ENCODE measurements at regions not wholly inside any gene's neighbourhood (a gene's known extent, or its start where the extent isn't known, plus 50 kb on each side); places are given as distances from the start of the nearest gene placed in this dataset.
"Not testable (repeated sequence)": the region's sequence is repeated elsewhere in the genome, so short reads cannot be mapped to it uniquely, and the experiment has no call there.

DNA sequence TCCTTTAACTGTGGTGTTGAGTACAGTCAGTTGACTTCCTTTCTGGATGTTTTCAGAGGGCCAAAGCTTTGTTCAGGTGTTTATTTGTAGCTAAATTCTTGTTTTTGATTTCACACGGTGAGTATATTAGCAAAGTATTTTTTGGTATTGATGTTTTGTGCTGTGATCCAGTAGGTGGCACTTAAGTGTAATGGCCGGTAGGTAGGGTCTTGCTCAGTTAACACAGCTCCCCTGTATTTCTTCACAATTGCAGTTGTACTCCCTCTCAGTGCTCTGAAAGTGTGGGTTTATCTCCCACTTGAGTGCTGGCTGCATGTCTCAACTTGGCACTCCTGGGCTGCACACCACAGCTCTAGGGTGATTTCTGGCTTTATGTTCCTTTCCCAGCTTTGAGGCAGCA, 339.5 kb downstream of the AEBP2 start:
- DNase-seq: no peak

- no peak for DNase-seq
Measured at GRCh38 chr12:19779395-19780056, 340.2 kb downstream of the AEBP2 start.

GRCh38 chr12:19780460-19780859, 341.2 kb downstream of the AEBP2 start:
- DNase-seq: no peak

DNA sequence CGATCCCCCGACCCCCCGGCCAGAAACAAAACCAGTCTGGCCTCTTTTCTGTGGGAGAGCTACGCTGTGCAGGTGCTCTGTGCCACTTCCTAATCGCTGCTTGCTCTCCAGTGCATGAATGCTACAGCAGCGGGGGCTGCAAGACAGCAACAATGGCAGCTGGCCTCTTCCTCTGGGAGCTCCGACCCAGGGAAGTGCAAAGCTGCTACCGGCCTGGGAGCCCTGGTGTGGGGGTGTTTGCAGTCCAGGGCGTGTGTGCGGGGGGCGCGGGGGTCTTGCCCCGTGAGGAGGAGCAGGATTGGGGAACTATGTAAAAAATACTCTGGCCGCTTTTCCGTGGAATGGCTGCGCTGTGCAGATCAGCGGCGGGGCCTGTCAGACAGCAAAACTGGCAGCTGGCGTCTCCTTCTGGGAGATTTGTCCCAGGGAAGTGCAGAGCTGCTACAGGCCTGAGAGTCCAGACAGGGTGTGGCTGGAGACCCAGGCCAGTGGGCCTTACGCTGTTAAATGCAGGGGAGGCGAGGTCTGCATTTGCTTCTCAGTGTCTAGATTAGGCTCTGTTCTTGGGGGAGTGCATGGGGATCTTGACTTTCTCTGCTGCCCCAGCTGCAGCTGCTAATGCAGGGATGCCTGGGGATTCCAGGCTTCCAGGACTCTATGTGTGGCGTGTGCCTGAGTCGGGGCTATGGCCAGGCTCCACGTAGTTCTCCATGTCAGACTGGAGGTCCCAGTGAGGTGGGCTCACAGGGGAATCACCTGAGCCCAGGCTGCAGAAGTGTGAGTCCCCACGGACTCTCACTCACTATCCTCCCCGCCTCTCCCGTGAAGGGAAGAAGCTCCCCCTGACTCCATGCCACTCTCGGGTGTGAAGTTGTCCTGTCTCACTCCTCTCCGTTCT, 344.5 kb downstream of the AEBP2 start:
- DNase-seq: no peak

- no peak for DNase-seq
Measured at GRCh38 chr12:19792028-19792427, 352.7 kb downstream of the AEBP2 start.

DNA sequence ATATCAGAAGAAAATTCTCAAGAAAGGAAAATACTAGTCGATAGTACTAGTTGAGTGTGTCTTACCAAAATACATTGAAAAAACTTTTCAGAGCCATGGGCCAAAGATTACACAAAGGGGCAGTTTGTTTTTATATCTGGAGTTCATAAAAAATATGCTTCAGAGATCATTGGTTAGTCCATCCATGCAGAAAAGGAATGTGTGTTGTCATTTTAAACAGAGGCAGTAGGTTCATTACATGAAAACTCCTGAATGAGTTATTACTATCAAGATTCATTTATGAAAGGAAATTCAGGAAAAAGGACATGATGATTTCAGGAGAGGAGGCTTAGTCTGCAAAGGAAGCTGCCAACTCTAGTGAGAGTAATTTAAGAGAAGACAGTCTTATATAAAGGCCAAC, 354.8 kb downstream of the AEBP2 start:
- no peak for DNase-seq

GRCh38 chr12:19799216-19799615, 359.9 kb downstream of the AEBP2 start:
- no peak for DNase-seq

GRCh38 chr12:19799895-19800602, 360.8 kb downstream of the AEBP2 start:
- DNase-seq: no peak

- no peak for DNase-seq
Measured at GRCh38 chr12:19800884-19801283, 361.6 kb downstream of the AEBP2 start.

GRCh38 chr12:19801941-19802340, 362.6 kb downstream of the AEBP2 start:
- no peak for DNase-seq

GRCh38 chr12:19802915-19803314, 363.6 kb downstream of the AEBP2 start:
- no peak for DNase-seq

DNA sequence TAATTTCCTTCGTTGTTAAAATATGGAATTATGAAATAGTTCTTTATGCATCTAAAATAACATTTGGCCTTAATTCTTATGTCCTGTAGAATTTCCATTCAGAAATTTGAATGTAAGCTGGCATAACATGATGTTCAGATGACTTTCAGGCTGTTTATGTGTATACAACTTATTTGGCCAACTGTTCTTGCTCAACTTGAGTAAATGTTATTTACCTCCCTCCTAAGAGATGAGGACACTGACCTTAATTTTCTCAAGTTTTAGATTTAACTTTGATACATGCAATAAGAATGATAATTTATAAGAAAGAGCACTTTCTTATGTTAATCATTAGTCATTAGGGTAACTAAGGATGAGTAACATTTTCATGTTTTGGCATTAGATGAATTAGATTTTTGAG, 365.4 kb downstream of the AEBP2 start:
- DNase-seq: no peak

DNA sequence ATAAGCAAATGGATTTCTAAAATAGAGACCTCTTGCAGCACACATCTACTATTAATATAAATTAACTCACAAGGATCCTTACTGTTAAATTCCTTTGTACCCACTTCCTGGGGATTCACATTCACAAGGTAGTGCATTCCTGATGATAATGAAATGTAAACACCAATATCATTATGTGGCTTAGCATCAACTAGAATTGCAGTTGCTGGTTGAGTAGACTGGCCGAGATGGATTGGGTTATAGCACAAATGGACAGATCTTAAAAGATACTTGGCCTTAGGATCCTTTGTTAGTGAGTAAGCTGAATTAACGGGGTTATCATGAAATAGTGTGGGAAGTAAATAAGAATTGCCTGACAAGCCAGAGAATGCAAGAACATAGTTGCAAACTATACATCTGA, 369.1 kb downstream of the AEBP2 start:
- no peak for DNase-seq

DNA sequence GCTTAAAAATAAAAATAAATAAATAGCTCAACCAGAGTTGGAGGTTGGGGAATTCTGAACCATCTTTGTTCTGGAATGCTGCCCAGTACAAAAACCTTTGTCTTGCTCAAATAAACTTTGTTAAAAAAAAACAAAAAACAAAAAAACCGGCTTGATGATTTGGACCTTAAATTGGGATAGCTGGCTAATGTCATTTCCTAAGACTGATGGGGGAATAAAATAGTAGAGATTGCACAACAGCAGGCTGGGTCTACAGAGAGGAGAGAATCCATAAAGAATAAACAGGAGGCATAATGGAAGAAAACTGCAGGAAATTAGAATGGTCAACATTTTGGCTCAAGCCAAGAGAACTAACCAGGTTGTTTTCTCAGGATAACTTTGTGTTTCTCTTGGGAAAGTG, 370.9 kb downstream of the AEBP2 start:
- DNase-seq: no peak

GRCh38 chr12:19811922-19812321, 372.6 kb downstream of the AEBP2 start:
- no peak for DNase-seq

DNA sequence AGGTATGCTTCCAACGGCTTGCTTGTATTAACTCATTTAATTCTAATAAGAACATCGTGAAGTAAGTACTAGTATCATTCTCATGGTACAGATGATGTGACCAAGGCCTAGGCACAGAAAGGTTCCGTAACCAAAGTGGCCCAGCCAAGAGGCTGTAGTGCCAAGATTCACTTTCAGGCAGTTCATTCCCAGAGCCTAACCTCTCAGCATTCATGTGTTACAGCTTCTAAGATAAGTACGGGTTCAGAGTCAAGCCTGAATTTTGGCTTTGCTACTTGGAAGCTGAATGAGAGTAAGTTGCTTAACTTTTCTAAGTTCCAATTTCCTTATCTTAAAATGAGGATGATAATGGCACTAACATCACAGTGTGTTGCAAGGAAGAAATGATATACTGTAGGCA, 379.9 kb downstream of the AEBP2 start:
- DNase-seq: no peak

- DNase-seq: no peak
Measured at GRCh38 chr12:19822476-19822875, 383.2 kb downstream of the AEBP2 start.

DNA sequence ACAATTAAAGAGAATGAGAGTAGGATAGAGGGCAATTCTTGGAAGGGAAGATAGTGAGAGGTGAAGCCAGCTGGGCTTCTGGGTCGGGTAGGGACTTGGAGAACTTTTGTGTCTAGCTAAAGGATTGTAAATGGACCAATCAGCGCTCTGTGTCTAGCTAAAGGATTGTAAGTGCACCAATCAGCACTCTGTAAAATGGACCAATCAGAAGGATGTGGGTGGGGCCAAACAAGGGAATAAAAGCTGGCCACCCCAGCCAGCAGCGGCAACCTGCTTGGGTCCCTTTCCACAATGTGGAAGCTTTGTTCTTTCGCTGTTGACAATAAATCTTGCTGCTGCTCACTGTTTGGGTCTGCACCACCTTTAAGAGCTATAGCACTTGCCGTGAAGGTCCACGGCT, 384.0 kb downstream of the AEBP2 start:
- DNase-seq: not testable (repeated sequence)

GRCh38 chr12:19826980-19827550, 387.8 kb downstream of the AEBP2 start:
- DNase-seq: no peak

DNA sequence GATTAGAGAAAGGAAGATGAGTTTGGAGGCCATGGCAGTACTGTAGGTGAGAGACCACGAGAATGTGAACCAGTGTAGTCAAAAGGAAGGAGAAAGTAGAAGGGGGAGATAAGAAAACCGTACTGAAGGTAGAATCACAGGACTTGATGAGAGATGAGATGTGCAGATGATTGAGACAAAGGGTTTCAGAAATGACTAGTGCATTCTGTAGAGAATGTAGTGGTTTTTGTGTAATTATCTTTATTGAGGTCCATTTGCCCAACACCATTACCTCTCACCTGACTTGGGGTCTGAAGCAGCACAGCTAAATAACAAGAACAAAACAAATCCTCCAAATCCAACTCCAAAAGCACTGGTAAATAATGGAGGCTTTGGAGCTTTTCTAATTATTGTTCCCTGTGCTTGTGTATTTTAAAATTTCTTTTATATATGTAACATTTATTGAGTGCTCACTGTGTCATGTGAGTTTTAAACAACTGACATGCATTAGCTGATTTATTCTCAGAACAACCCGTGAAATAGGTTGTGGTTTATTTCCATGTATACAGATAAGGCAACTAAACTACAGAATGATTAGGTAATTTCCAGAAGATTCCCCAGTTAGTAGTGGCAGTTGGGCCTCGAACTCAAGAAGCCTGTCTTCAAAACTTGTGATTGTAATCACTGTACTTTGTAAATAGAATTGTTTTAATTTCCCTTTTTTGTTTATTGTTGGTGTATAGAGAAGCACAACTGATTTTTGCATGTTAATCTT, 390.0 kb downstream of the AEBP2 start:
- no peak for DNase-seq

GRCh38 chr12:19830446-19830845, 391.2 kb downstream of the AEBP2 start:
- no peak for DNase-seq

DNA sequence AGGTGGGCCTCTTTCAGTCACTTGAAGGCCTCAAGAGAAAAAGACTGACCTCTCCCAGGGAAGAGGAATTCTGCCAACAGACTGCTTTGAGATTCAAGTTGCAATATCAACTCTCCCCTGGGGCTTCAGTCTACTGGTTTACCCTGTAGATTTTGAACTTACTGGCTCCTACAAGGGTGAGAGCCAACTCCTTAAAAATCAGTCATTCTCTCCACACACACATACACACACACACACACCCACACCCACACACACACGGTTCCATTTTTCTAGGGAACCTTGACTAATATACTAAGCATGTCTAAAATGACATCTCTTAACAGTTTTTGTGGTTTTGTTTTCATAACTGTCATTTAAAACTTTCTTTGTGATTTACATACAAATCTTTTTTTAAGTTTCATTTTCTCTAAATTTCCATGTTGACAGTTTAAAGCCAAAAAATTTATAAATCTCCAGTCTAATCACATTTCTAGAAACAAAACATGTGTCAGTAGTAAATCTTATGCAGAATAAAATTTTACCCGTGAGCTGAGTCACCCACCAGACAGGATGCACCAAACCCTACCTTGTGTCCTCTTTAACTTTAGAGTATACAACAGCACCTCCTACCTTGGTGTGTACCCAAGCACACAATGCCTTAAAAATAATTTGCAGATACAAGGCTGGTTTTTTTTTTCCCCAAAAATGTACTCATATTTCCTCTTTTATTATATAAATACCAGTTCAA, 394.6 kb downstream of the AEBP2 start:
- DNase-seq: no peak

All from NCI-H1048 (cell line).